GM12891 (cell line): ENCODE measurements at regions not wholly inside any gene's neighbourhood (a gene's known extent, or its start where the extent isn't known, plus 50 kb on each side); places are given as distances from the start of the nearest gene placed in this dataset.

Experiments
- POLR2A ChIP-seq: IDR thresholded peaks from 2 replicates; pipeline ENCODE4 v1.6.1; 2011; ENCODE audit warnings: low read depth, low read length, control low read depth
- POLR2AphosphoS5 ChIP-seq: IDR thresholded peaks from 2 replicates; pipeline ENCODE4 v1.6.1; 2011; ENCODE audit warnings: low read depth, low read length, control low read depth
- POU2F2 ChIP-seq: IDR thresholded peaks from 2 replicates; pipeline ENCODE4 v1.6.1; 2011; ENCODE audit warnings: low read depth, mild to moderate bottlenecking, control low read depth, low read length, moderate library complexity
- SPI1 ChIP-seq: IDR thresholded peaks from 2 replicates; pipeline ENCODE4 v1.6.1; 2011; ENCODE audit warnings: low read depth, low read length, control low read depth
- TAF1 ChIP-seq: IDR thresholded peaks from 2 replicates; pipeline ENCODE4 v1.6.1; 2011; ENCODE audit warnings: low read depth, low read length, control low read depth

- TF ChIP-seq TAF1 (no peak), POU2F2 (no peak), POLR2A (no peak), POLR2AphosphoS5 (no peak), SPI1 (no peak)
These were observed 52.1 kb upstream of the SNX9 start for GRCh38 chr6:157770946-157771345.
